HepG2 (cell line): ENCODE measurements at regions not wholly inside any gene's neighbourhood (a gene's known extent, or its start where the extent isn't known, plus 50 kb on each side); places are given as distances from the start of the nearest gene placed in this dataset.

Experiments
- ETV6 ChIP-seq: sonication (generic); formaldehyde crosslinking; conservative IDR thresholded peaks from 2 replicates; pipeline ENCODE4 v1.4.0; 2020; ENCODE audit warnings: missing genetic modification reagents
- MYC ChIP-seq: sonication (generic); formaldehyde crosslinking; IDR thresholded peaks from 2 replicates; pipeline ENCODE4 v1.9.0; 2021; ENCODE audit warnings: missing genetic modification reagents, borderline replicate concordance
- RAD51 ChIP-seq: fragments of 450-650 bp; IDR thresholded peaks from 2 replicates; pipeline ENCODE4 v1.6.1; 2016; ENCODE audit warnings: borderline replicate concordance
- ZNF761 ChIP-seq: sonication (generic); formaldehyde crosslinking; conservative IDR thresholded peaks from 2 replicates; pipeline ENCODE4 v1.4.0; 2020; ENCODE audit warnings: mild to moderate bottlenecking, missing genetic modification reagents

- no peak for TF ChIP-seq ZNF761 (CRISPR knock-in tag)
- TF ChIP-seq ETV6 = no peak
- no peak for TF ChIP-seq RAD51
- TF ChIP-seq MYC (CRISPR knock-in tag) = no peak
Observed at GRCh38 chr1:208309771-208310170, 65.6 kb upstream of the PLXNA2 start.
